Testis (tissue), 2 donors: ENCODE measurements at regions not wholly inside any gene's neighbourhood (a gene's known extent, or its start where the extent isn't known, plus 50 kb on each side); places are given as distances from the start of the nearest gene placed in this dataset.

Experiments
- POLR2A ChIP-seq: fragments of 450-650 bp; IDR thresholded peaks from one replicate; pipeline ENCODE4 v1.6.1; 2017; ENCODE audit warnings: antibody characterized with exemption, mild to moderate bottlenecking, moderate library complexity
- TF ChIP-seq, protein P1 (sequence below), 3 experiments: fragments of 450-650 bp in 2 of 3; fragments of 200-600 bp in 1 of 3; sonication (generic) in 1 of 3; IDR thresholded peaks; one replicate each; pipeline ENCODE4 v1.5.1; 2016 to 2019; ENCODE audit warnings: antibody characterized with exemption in 3 of 3, mild to moderate bottlenecking in 2 of 3, moderate library complexity in 1 of 3

DNA sequence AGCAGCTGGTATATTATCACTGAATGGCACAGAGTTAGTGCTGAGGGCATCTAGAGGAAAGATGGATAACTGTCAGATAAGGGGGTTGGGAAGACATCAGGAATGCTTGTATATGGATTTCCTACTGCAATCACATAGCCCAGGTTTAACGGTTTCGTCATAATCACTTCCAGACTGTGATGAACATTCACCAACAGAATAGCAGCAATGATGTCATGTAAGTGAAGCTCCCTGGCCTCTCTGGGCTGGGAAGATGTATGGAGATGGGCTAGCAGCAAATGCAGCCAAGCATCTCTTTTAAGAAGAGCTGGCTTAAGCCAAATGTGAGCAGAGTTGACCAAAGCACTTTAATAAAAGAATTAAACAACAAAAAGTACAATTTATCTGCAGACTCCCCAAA is 714.6 kb downstream of the GALC start:
- TF ChIP-seq, protein P1, sequence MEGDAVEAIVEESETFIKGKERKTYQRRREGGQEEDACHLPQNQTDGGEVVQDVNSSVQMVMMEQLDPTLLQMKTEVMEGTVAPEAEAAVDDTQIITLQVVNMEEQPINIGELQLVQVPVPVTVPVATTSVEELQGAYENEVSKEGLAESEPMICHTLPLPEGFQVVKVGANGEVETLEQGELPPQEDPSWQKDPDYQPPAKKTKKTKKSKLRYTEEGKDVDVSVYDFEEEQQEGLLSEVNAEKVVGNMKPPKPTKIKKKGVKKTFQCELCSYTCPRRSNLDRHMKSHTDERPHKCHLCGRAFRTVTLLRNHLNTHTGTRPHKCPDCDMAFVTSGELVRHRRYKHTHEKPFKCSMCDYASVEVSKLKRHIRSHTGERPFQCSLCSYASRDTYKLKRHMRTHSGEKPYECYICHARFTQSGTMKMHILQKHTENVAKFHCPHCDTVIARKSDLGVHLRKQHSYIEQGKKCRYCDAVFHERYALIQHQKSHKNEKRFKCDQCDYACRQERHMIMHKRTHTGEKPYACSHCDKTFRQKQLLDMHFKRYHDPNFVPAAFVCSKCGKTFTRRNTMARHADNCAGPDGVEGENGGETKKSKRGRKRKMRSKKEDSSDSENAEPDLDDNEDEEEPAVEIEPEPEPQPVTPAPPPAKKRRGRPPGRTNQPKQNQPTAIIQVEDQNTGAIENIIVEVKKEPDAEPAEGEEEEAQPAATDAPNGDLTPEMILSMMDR (IDR thresholded peaks at IDR 0.05) = no peak
- no peak for TF ChIP-seq POLR2A
